ENCODE measurements at regions not wholly inside any gene's neighbourhood (a gene's known extent, or its start where the extent isn't known, plus 50 kb on each side); places are given as distances from the start of the nearest gene placed in this dataset.

DNA sequence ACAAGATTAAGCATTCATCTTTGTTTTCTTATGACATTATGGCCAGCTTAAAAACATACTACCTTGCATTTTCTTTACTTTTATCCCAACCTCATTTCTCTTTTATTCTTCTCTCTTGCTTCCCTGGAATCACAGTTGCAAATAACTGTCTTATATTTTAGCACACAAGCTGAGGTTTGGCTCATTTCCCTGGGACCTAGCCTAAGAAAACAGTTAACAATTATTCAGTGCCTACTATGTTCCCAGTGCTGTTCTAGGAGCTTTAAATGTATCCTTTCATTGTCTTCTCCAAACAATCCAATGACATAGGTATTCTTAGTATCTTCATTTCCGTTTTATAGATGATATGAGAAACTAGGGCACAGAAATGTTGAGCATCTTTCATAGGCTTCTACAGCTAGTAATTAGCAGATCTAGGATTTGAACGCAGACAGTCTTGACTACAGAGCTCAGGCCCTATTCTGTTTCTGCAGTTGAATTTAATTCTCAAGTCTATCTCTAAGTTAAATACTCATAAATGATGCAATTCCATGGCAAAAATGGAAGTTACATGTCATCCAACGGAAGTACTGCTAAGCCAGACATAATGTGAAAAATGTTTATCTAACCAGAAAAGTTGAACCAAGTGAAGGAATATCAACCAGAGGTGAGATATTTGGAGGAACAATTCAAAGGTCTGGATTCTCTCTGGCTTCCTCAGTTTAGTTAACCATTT is 52.3 kb upstream of the MTAP start:
- no peaks in the 10 kb centered on the region for H3K36me3 Mint-ChIP-seq
- no peak overlapping the region for H3K27ac Mint-ChIP-seq
- H3K4me3 Mint-ChIP-seq, result no peak overlapping the region
- no peaks in the 10 kb centered on the region for H3K9me3 Mint-ChIP-seq
- peaks cover 12% of the 10 kb centered on the region for H3K27me3 Mint-ChIP-seq
- no peak for DNase-seq
- H3K4me1 Mint-ChIP-seq, result no peaks in the 10 kb centered on the region

DNA sequence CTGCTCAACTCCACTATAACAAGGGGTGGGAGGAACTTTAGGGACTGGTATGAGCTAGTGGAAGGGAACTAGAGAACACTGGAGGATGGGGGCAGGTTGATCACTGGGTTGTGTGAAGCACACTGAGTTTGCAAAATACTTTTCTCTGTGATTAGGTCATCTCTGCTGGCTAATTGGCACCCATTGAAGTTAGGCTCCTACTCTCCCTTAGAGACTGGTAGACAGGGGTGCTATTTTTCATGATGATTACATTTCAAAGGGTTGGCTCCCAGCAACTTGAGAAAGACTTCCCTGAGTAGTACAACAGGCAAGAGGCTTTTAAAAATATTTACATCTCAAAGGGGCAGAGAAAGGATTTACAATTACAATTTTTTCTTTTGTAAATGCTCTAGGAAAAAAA is 50.4 kb upstream of the MTAP start:
- no peaks in the 10 kb centered on the region for H3K36me3 Mint-ChIP-seq
- H3K27me3 Mint-ChIP-seq, result peaks cover 19% of the 10 kb centered on the region
- H3K9me3 Mint-ChIP-seq, result no peaks in the 10 kb centered on the region
- H3K4me3 Mint-ChIP-seq, result no peak overlapping the region
- no peak for DNase-seq
- H3K4me1 Mint-ChIP-seq, result peaks cover 2% of the 10 kb centered on the region
- H3K27ac Mint-ChIP-seq, result no peak overlapping the region
